Progenitor cell of endocrine pancreas (in vitro differentiated cells): ENCODE measurements at regions not wholly inside any gene's neighbourhood (a gene's known extent, or its start where the extent isn't known, plus 50 kb on each side); places are given as distances from the start of the nearest gene placed in this dataset.
"Not testable (repeated sequence)": the region's sequence is repeated elsewhere in the genome, so short reads cannot be mapped to it uniquely, and the experiment has no call there.

Experiments used
- DNase-seq: peaks from one replicate; pipeline ENCODE4 v3.0.0; 2021; ENCODE audit warnings: low spot score; ENCODE audit not compliant: unreplicated experiment
- H3K27ac Mint-ChIP-seq: 2 replicates; pipeline ENCODE4 v1.8.0; 2021; ENCODE audit warnings: mild to moderate bottlenecking, moderate library complexity, mixed read lengths
- H3K27me3 Mint-ChIP-seq: 2 replicates; pipeline ENCODE4 v1.8.0; 2021; ENCODE audit warnings: mixed read lengths
- H3K36me3 Mint-ChIP-seq: 2 replicates; pipeline ENCODE4 v1.8.0; 2022; ENCODE audit warnings: mixed read lengths; ENCODE audit not compliant: insufficient read depth
- H3K4me1 Mint-ChIP-seq: 2 replicates; pipeline ENCODE4 v1.8.0; 2021; ENCODE audit warnings: low read depth, mixed read lengths
- H3K4me3 Mint-ChIP-seq: 2 replicates; pipeline ENCODE4 v1.8.0; 2021; ENCODE audit warnings: low read depth, mild to moderate bottlenecking, moderate library complexity, mixed read lengths
- H3K9me3 Mint-ChIP-seq: 2 replicates; pipeline ENCODE4 v1.8.0; 2021; ENCODE audit warnings: low read depth, mixed read lengths
- CTCF ChIP-seq: fragments of 200-600 bp; sonication (generic); IDR thresholded peaks from one replicate; pipeline ENCODE4 v1.5.0; 2021; ENCODE audit warnings: antibody characterized with exemption, mild to moderate bottlenecking; ENCODE audit not compliant: unreplicated experiment

GRCh38 chr2:88885275-88885674 lies 193.8 kb downstream of the RPIA start:
- no peak for DNase-seq
- no peaks in the 10 kb centered on the region for H3K36me3 Mint-ChIP-seq
- H3K27ac Mint-ChIP-seq = no peak overlapping the region
- H3K27me3 Mint-ChIP-seq = peaks cover 6% of the 10 kb centered on the region
- no peak overlapping the region for H3K4me3 Mint-ChIP-seq
- no peak for TF ChIP-seq CTCF
- peaks cover 13% of the 10 kb centered on the region for H3K9me3 Mint-ChIP-seq
- H3K4me1 Mint-ChIP-seq = no peaks in the 10 kb centered on the region

- Mint-ChIP-seq H3K36me3 (no peaks in the 10 kb centered on the region), H3K27me3 (peaks cover 6% of the 10 kb centered on the region), H3K4me1 (no peaks in the 10 kb centered on the region), H3K9me3 (peaks cover 13% of the 10 kb centered on the region), H3K4me3 (no peak overlapping the region), H3K27ac (no peak overlapping the region)
- no peak for TF ChIP-seq CTCF
- DNase-seq = no peak
Measured at GRCh38 chr2:88885679-88886416, 194.4 kb downstream of the RPIA start.

GRCh38 chr2:88887466-88887865 lies 196.0 kb downstream of the RPIA start:
- H3K27ac Mint-ChIP-seq, DNase-seq, H3K27me3 Mint-ChIP-seq, H3K4me3 Mint-ChIP-seq, H3K9me3 Mint-ChIP-seq, H3K4me1 Mint-ChIP-seq, H3K36me3 Mint-ChIP-seq: not testable (repeated sequence)

GRCh38 chr2:88892207-88892606 lies 200.7 kb downstream of the RPIA start:
- no peaks in the 10 kb centered on the region for H3K4me1 Mint-ChIP-seq
- no peak overlapping the region for H3K4me3 Mint-ChIP-seq
- no peak for TF ChIP-seq CTCF
- H3K9me3 Mint-ChIP-seq = peaks cover 9% of the 10 kb centered on the region
- H3K36me3 Mint-ChIP-seq = no peaks in the 10 kb centered on the region
- H3K27me3 Mint-ChIP-seq = peaks cover 6% of the 10 kb centered on the region
- H3K27ac Mint-ChIP-seq = no peak overlapping the region
- no peak for DNase-seq

- H3K9me3 Mint-ChIP-seq = peaks cover 9% of the 10 kb centered on the region
- H3K36me3 Mint-ChIP-seq = no peaks in the 10 kb centered on the region
- H3K4me3 Mint-ChIP-seq = no peak overlapping the region
- TF ChIP-seq CTCF = no peak
- H3K27me3 Mint-ChIP-seq = peaks cover 4% of the 10 kb centered on the region
- no peak overlapping the region for H3K27ac Mint-ChIP-seq
- no peak for DNase-seq
- H3K4me1 Mint-ChIP-seq = no peaks in the 10 kb centered on the region
Measured at GRCh38 chr2:88892788-88893187, 201.3 kb downstream of the RPIA start.

GRCh38 chr2:88896971-88897370 lies 205.5 kb downstream of the RPIA start:
- H3K27me3 Mint-ChIP-seq = peaks cover 10% of the 10 kb centered on the region
- no peak for TF ChIP-seq CTCF
- DNase-seq = no peak
- H3K36me3 Mint-ChIP-seq = no peaks in the 10 kb centered on the region
- H3K27ac Mint-ChIP-seq = no peak overlapping the region
- no peak overlapping the region for H3K4me3 Mint-ChIP-seq
- H3K9me3 Mint-ChIP-seq = peaks cover 13% of the 10 kb centered on the region
- H3K4me1 Mint-ChIP-seq = no peaks in the 10 kb centered on the region
